Smooth muscle cell (in vitro differentiated cells): ENCODE measurements at regions not wholly inside any gene's neighbourhood (a gene's known extent, or its start where the extent isn't known, plus 50 kb on each side); places are given as distances from the start of the nearest gene placed in this dataset.

Experiments
- DNase-seq: peaks from one replicate; lab custom pipeline; 2025; ENCODE audit not compliant: unreplicated experiment; lab: John Stamatoyannopoulos, UW
- H2AFZ ChIP-seq: fragments of 200-600 bp; sonication (generic); 2 replicates; pipeline ENCODE4 v1.6.0; 2016; ENCODE audit warnings: antibody characterized with exemption, low read depth, mild to moderate bottlenecking
- H3F3A ChIP-seq: fragments of 200-600 bp; sonication (generic); 2 replicates; pipeline ENCODE4 v1.6.0; 2017; ENCODE audit warnings: antibody characterized with exemption, low read depth
- H3K27ac ChIP-seq: fragments of 200-600 bp; sonication (generic); 2 replicates; pipeline ENCODE4 v1.5.1; 2016; ENCODE audit warnings: low read depth, mild to moderate bottlenecking
- H3K27me3 ChIP-seq: fragments of 200-600 bp; sonication (generic); 2 replicates; pipeline ENCODE4 v1.6.1; 2016; ENCODE audit warnings: low read depth, mild to moderate bottlenecking
- H3K36me3 ChIP-seq: fragments of 200-600 bp; sonication (generic); 2 replicates; pipeline ENCODE4 v1.5.1; 2016; ENCODE audit warnings: low read depth
- H3K4me1 ChIP-seq: fragments of 200-600 bp; sonication (generic); 2 replicates; pipeline ENCODE4 v1.5.1; 2016; ENCODE audit warnings: low read depth
- H3K4me2 ChIP-seq: fragments of 200-600 bp; sonication (generic); 2 replicates; pipeline ENCODE4 v1.6.0; 2016; ENCODE audit warnings: mild to moderate bottlenecking
- H3K4me3 ChIP-seq: fragments of 200-600 bp; sonication (generic); 2 replicates; pipeline ENCODE4 v1.5.1; 2016; ENCODE audit warnings: mild to moderate bottlenecking
- H3K79me2 ChIP-seq: fragments of 200-600 bp; sonication (generic); 2 replicates; pipeline ENCODE4 v1.6.0; 2016; ENCODE audit warnings: low read depth, mild to moderate bottlenecking
- H3K9ac ChIP-seq: fragments of 200-600 bp; sonication (generic); 2 replicates; pipeline ENCODE4 v1.6.0; 2016; ENCODE audit warnings: low read depth
- H3K9me3 ChIP-seq: fragments of 200-600 bp; sonication (generic); replicated peaks from 2 replicates; pipeline ENCODE4 v1.5.1; 2016; ENCODE audit warnings: low read depth
- H4K20me1 ChIP-seq: fragments of 200-600 bp; sonication (generic); 2 replicates; pipeline ENCODE4 v1.6.0; 2016; ENCODE audit warnings: low read depth
- WGBS: methylation state at CpG from one replicate; pipeline ENCODE4 v1.1.7; 2016; ENCODE audit warnings: low lambda C conversion rate; 5-methylcytosine and 5-hydroxymethylcytosine counted together
- TF ChIP-seq, protein P1 (sequence below): fragments of 200-600 bp; sonication (generic); IDR thresholded peaks from 2 replicates; pipeline ENCODE4 v1.5.1; 2017; ENCODE audit warnings: borderline replicate concordance, mild to moderate bottlenecking, antibody characterized with exemption; ENCODE audit not compliant: insufficient read depth, poor library complexity, severe bottlenecking

DNA sequence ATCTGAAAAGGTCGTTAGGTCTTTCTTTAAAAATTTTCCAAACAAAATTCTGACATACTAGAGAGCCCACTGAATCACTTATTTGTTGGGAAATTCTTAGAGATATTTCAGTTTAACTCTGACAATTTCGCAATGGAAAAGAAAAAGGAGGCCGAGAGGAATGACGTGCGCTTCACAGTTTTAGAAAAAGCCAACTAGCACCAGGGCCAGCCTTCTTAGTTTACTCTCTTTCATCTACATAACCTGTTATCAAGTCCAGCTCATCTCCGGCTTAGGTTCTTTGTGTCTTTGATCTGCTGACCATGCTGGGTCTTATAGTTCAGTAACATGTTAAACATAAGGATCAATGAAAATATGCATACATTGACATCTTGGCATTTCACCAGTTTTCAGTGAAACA, 201.7 kb upstream of the TAS2R1 start:
- H3K27me3 ChIP-seq, result no peaks in the 10 kb centered on the region
- 55% methylated on average over 6 of the region's 6 CpGs for WGBS

DNA sequence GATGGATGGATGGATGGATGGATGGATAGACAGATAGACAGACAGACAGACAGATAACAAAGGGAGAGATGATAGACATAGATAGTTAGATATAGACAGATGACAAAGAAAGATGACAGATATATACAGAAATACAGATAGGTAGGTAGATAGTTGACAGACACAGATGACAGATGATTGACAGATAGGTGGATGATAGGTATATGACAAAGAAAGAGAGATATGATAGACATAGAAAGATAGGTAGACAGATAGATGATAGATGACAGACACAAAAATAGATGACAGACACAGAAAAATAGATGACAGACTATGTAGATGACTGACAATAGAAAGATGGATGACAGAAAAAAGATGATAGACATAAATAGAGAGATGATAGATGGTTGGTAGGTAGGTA, 200.0 kb upstream of the TAS2R1 start:
- Histone ChIP-seq H3K9ac (no peak overlapping the region), H3K79me2 (no peaks in the 10 kb centered on the region)

More for the DNA sequence above, 201.7 kb upstream of the TAS2R1 start:
- Histone ChIP-seq H3K4me2 (peak overlapping the region; percentile 11), H2AFZ (no peak overlapping the region), H3K36me3 (no peaks in the 10 kb centered on the region), H4K20me1 (no peaks in the 10 kb centered on the region), H3K79me2 (no peaks in the 10 kb centered on the region), H3K4me1 (peaks cover 5% of the 10 kb centered on the region), H3F3A (no peaks in the 10 kb centered on the region), H3K4me3 (no peak overlapping the region), H3K9ac (no peak overlapping the region), H3K9me3 (no peaks in the 10 kb centered on the region), H3K27ac (peak overlapping the region; percentile 50)
- no peak for DNase-seq
- TF ChIP-seq, protein P1, sequence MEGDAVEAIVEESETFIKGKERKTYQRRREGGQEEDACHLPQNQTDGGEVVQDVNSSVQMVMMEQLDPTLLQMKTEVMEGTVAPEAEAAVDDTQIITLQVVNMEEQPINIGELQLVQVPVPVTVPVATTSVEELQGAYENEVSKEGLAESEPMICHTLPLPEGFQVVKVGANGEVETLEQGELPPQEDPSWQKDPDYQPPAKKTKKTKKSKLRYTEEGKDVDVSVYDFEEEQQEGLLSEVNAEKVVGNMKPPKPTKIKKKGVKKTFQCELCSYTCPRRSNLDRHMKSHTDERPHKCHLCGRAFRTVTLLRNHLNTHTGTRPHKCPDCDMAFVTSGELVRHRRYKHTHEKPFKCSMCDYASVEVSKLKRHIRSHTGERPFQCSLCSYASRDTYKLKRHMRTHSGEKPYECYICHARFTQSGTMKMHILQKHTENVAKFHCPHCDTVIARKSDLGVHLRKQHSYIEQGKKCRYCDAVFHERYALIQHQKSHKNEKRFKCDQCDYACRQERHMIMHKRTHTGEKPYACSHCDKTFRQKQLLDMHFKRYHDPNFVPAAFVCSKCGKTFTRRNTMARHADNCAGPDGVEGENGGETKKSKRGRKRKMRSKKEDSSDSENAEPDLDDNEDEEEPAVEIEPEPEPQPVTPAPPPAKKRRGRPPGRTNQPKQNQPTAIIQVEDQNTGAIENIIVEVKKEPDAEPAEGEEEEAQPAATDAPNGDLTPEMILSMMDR, result no peak

DNA sequence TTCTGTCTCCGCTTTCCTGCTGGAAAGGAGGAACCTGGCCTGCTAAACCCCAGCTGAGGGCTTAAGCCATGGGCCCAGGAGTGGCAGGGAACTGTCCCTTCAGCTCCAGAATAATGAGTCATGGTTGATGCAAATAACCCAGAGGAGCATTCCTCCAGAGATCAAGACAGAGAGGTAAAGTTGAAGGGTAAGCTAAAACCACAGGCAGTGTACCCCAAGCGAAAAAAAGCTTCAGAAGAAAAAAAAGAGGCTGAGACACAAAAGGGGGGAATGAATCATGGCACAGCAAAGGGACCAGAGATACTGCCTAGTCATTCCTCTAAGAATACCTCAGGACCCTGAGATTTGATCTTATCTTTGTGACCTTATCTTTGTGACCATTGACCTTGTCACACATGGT, 199.5 kb upstream of the TAS2R1 start:
- Histone ChIP-seq H2AFZ (no peak overlapping the region), H3K27me3 (no peaks in the 10 kb centered on the region), H3K4me2 (no peak overlapping the region), H3K9ac (no peak overlapping the region), H3F3A (no peaks in the 10 kb centered on the region), H3K79me2 (no peaks in the 10 kb centered on the region), H3K4me1 (peaks cover 1% of the 10 kb centered on the region), H3K9me3 (no peaks in the 10 kb centered on the region), H4K20me1 (no peaks in the 10 kb centered on the region), H3K4me3 (no peak overlapping the region), H3K36me3 (no peaks in the 10 kb centered on the region), H3K27ac (no peak overlapping the region)
- TF ChIP-seq, protein P1, result no peak
- no peak for DNase-seq
- 51% methylated on average over 2 of the region's 2 CpGs for WGBS

More for the DNA sequence above, 200.0 kb upstream of the TAS2R1 start:
- Histone ChIP-seq H3K4me2 (no peak overlapping the region), H3K9me3 (no peaks in the 10 kb centered on the region), H3K4me1 (peaks cover 5% of the 10 kb centered on the region), H2AFZ (no peak overlapping the region), H3K4me3 (no peak overlapping the region), H3K27ac (no peak overlapping the region), H3F3A (no peaks in the 10 kb centered on the region), H3K27me3 (no peaks in the 10 kb centered on the region), H3K36me3 (no peaks in the 10 kb centered on the region), H4K20me1 (no peaks in the 10 kb centered on the region)
- TF ChIP-seq, protein P1, result no peak
- DNase-seq, result no peak

DNA sequence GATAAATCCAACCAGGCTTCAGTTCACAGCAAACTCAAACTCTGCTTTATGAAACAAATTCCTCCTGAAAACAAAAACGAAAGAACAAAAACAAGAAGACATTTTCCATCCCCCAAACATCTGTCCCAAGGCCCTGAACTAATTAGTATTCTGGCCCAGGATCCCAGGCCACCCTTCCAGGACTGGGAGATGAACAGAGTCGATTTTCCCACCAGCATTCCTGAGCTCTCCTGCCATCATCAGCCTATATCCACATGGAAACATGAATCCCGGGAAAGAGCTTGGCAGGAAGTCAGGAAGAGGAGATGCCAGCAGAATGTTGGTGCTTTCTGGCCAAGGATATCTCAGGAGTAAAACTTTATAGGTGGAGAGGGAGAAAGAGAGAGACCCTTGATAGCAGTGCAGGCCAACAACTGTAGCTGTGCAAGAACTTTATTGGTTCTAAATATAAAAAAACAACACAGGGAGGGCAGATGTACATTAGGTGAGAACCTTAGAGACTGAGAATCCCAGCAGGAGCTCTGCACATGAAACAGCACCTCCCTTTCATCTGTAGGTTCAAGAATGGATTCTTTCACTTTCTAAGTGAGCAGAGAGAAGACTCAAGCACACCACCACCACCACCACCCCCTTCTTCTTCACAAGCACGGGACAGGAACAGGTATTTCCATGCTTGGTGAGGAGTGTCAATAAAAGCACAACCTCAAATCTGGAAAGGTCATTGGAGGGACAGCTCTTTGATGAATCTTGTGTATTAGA, 190.7 kb upstream of the TAS2R1 start:
- H3K9me3 ChIP-seq, result no peaks in the 10 kb centered on the region
- no peak overlapping the region for H3K4me3 ChIP-seq
- no peaks in the 10 kb centered on the region for H3K36me3 ChIP-seq
- no peaks in the 10 kb centered on the region for H3K79me2 ChIP-seq
- H2AFZ ChIP-seq, result no peak overlapping the region
- no peaks in the 10 kb centered on the region for H4K20me1 ChIP-seq
- H3F3A ChIP-seq, result no peaks in the 10 kb centered on the region
- H3K27me3 ChIP-seq, result no peaks in the 10 kb centered on the region
- no peak overlapping the region for H3K9ac ChIP-seq
- H3K27ac ChIP-seq, result no peak overlapping the region
- TF ChIP-seq, protein P1, result no peak
- no peak for DNase-seq
- no peak overlapping the region for H3K4me2 ChIP-seq
- 70% methylated on average over 4 of the region's 4 CpGs for WGBS
- no peaks in the 10 kb centered on the region for H3K4me1 ChIP-seq
